ENCODE measurements at regions not wholly inside any gene's neighbourhood (a gene's known extent, or its start where the extent isn't known, plus 50 kb on each side); places are given as distances from the start of the nearest gene placed in this dataset.

GRCh38 chr1:70587872-70588366, 176.9 kb downstream of the CTH start:
- TF ChIP-seq SUZ12 (IDR thresholded peaks at IDR 0.05; ENCODE audit: low read length): no peak
- 0 out of 2 replicates have a peak, but pooled peaks have one; percentile 52 for TF ChIP-seq POU5F1 (IDR thresholded peaks at IDR 0.05; ENCODE audit: low read depth, low read length)
- no peak for TF ChIP-seq KDM5A (IDR thresholded peaks at IDR 0.05; ENCODE audit: low read length)
- Histone ChIP-seq H2BK12ac (ENCODE audit: low read depth, low read length) (no peak overlapping the region), H2BK20ac (ENCODE audit: low read length) (no peak overlapping the region), H3K79me1 (ENCODE audit: low read depth, low read length) (no peaks in the 10 kb centered on the region), H3K36me3 (ENCODE audit: control insufficient read depth in 2 of 4, insufficient read depth in 4 of 4, low read length in 3 of 4) (no peaks in the 10 kb centered on the region), H3K79me2 (ENCODE audit: control insufficient read depth in 1 of 2, insufficient read depth in 2 of 2, low read length in 2 of 2) (no peaks in the 10 kb centered on the region), H3K4me3 (ENCODE audit: extremely low read depth in 1 of 4, insufficient read depth in 2 of 4, low read depth in 3 of 4, low read length in 4 of 4) (peak overlapping the region in 1 of 4 experiments; percentile 8; a peak in 1 of 8 replicates), H3K4me1 (replicated peaks in 1 of 4; ENCODE audit: control insufficient read depth in 3 of 4, insufficient read depth in 4 of 4, low read length in 3 of 4) (peaks cover 0 to 11% (median 6%) of the 10 kb centered on the region in 4 experiments; a peak in 4 of 7 replicates), H4K20me1 (replicated peaks in 1 of 2; ENCODE audit: control insufficient read depth in 1 of 2, insufficient read depth in 2 of 2, low read length in 2 of 2) (no peaks in the 10 kb centered on the region), H3K4me2 (ENCODE audit: insufficient read depth in 1 of 2, low read depth in 2 of 2, low read length in 2 of 2) (peak overlapping the region in 1 of 2 experiments; percentile 32; a peak in 1 of 4 replicates), H2AFZ (ENCODE audit: low read length) (no peak overlapping the region), H3K14ac (ENCODE audit: insufficient read length) (no peak overlapping the region), H2AK5ac (ENCODE audit: low read depth, low read length) (no peak overlapping the region), H2BK120ac (replicated peaks; ENCODE audit: low read depth, low read length) (no peak overlapping the region), H3K9ac (replicated peaks in 1 of 4; ENCODE audit: extremely low read depth in 1 of 4, low read depth in 3 of 4, low read length in 3 of 4) (no peak overlapping the region), H3K56ac (replicated peaks; ENCODE audit: insufficient read length, low read depth, low read length) (no peak overlapping the region), H3K27ac (ENCODE audit: low read depth, low read length) (no peak overlapping the region), H4K91ac (replicated peaks; ENCODE audit: insufficient read length, low read length) (no peak overlapping the region), H4K5ac (ENCODE audit: insufficient read length, low read depth, low read length) (no peak overlapping the region), H3K4ac (replicated peaks; ENCODE audit: insufficient read length, low read depth, low read length) (no peak overlapping the region), H3K27me3 (replicated peaks in 1 of 4; ENCODE audit: control insufficient read depth in 3 of 4, extremely low read depth in 1 of 4, insufficient read depth in 3 of 4, low read length in 3 of 4) (no peaks in the 10 kb centered on the region), H3K23ac (ENCODE audit: insufficient read length) (no peak overlapping the region), H2BK5ac (ENCODE audit: low read depth, low read length) (no peak overlapping the region), H4K8ac (ENCODE audit: extremely low read depth, insufficient read depth, low read length) (no peak overlapping the region), H2BK15ac (ENCODE audit: low read length) (no peak overlapping the region), H3K9me3 (ENCODE audit: insufficient read depth in 2 of 2, low read depth in 1 of 2, low read length in 1 of 2) (no peaks in the 10 kb centered on the region), H3K23me2 (ENCODE audit: low read depth, low read length) (no peaks in the 10 kb centered on the region), H3K18ac (ENCODE audit: extremely low read depth, low read length) (no peak overlapping the region)
- no peak for FAIRE-seq
- no peak for DNase-seq (ENCODE audit: low read depth in 1 of 2, low spot score in 2 of 2)
- 72% methylated on average over 3 of the region's 3 CpGs; no CpG with 5 or more reads in 1 of the 2 experiments for WGBS, 2 experiments (ENCODE audit: extremely low coverage in 1 of 2, insufficient coverage in 1 of 2, insufficient read length in 1 of 2, insufficient replicate concordance in 2 of 2, low coverage in 1 of 2, low lambda C conversion rate in 2 of 2, missing lambda C conversion rate in 1 of 2)
- POLR2A ChIA-PET (ENCODE audit: partially characterized antibody): no interaction called here
- CTCF ChIA-PET (ENCODE audit: partially characterized antibody): no interaction called here
